Nephron progenitor cell (in vitro differentiated cells): ENCODE measurements at regions not wholly inside any gene's neighbourhood (a gene's known extent, or its start where the extent isn't known, plus 50 kb on each side); places are given as distances from the start of the nearest gene placed in this dataset.
A peak's percentile ranks its signal among the peaks of the same experiment; 100 is the strongest.

Experiments used
- DNase-seq: peaks from one replicate; pipeline ENCODE4 v3.0.0; 2021
- H3K27ac Mint-ChIP-seq: 2 replicates; pipeline ENCODE4 v1.8.0; 2021; ENCODE audit warnings: mild to moderate bottlenecking, moderate library complexity, mixed read lengths
- H3K27me3 Mint-ChIP-seq: 2 replicates; pipeline ENCODE4 v1.8.0; 2021; ENCODE audit warnings: mild to moderate bottlenecking, low read depth, mixed read lengths; ENCODE audit not compliant: poor library complexity
- H3K36me3 Mint-ChIP-seq: 2 replicates; pipeline ENCODE4 v1.8.0; 2021; ENCODE audit warnings: low read depth, mixed read lengths
- H3K4me1 Mint-ChIP-seq: 2 replicates; pipeline ENCODE4 v1.8.0; 2021; ENCODE audit warnings: mixed read lengths
- H3K4me3 Mint-ChIP-seq: 2 replicates; pipeline ENCODE4 v1.8.0; 2021; ENCODE audit warnings: mild to moderate bottlenecking, moderate library complexity, mixed read lengths
- H3K9me3 Mint-ChIP-seq: 2 replicates; pipeline ENCODE4 v1.8.0; 2021; ENCODE audit warnings: mild to moderate bottlenecking, moderate library complexity, mixed read lengths
- CTCF ChIP-seq: fragments of 200-600 bp; sonication (generic); IDR thresholded peaks from 2 replicates; pipeline ENCODE4 v1.5.0; 2021; ENCODE audit warnings: antibody characterized with exemption

GRCh38 chr22:44596396-44597125 is 98.5 kb upstream of the RTL6 start:
- H3K27ac Mint-ChIP-seq, result peak overlapping the region; percentile 97
- no peaks in the 10 kb centered on the region for H3K36me3 Mint-ChIP-seq
- TF ChIP-seq CTCF, result no peak
- DNase-seq, result no peak
- H3K27me3 Mint-ChIP-seq, result peaks cover 19% of the 10 kb centered on the region
- peak overlapping the region; percentile 34 for H3K4me3 Mint-ChIP-seq
- peaks cover 92% of the 10 kb centered on the region for H3K4me1 Mint-ChIP-seq
- no peaks in the 10 kb centered on the region for H3K9me3 Mint-ChIP-seq

- Mint-ChIP-seq H3K4me3 (peak overlapping the region; percentile 66), H3K4me1 (peaks cover 89% of the 10 kb centered on the region), H3K36me3 (no peaks in the 10 kb centered on the region), H3K27me3 (peaks cover 20% of the 10 kb centered on the region), H3K9me3 (no peaks in the 10 kb centered on the region), H3K27ac (peak overlapping the region; percentile 97)
- TF ChIP-seq CTCF, result no peak
- peak; percentile 79 for DNase-seq
Observed at GRCh38 chr22:44595841-44596341, 97.9 kb upstream of the RTL6 start.

GRCh38 chr22:44594951-44595350 is 96.9 kb upstream of the RTL6 start:
- DNase-seq, result peak; percentile 57

GRCh38 chr22:44592824-44593148 is 94.8 kb upstream of the RTL6 start:
- no peak overlapping the region for H3K4me3 Mint-ChIP-seq
- no peak for DNase-seq
- no peak overlapping the region for H3K27ac Mint-ChIP-seq
- H3K4me1 Mint-ChIP-seq, result peaks cover 66% of the 10 kb centered on the region
- H3K36me3 Mint-ChIP-seq, result peaks cover 8% of the 10 kb centered on the region
- peaks cover 20% of the 10 kb centered on the region for H3K27me3 Mint-ChIP-seq
- no peak for TF ChIP-seq CTCF
- peaks cover 16% of the 10 kb centered on the region for H3K9me3 Mint-ChIP-seq

More at GRCh38 chr22:44594951-44595350, 96.9 kb upstream of the RTL6 start:
- peak overlapping the region; percentile 97 for H3K27ac Mint-ChIP-seq
- no peak for TF ChIP-seq CTCF
- H3K27me3 Mint-ChIP-seq, result peaks cover 17% of the 10 kb centered on the region
- H3K4me1 Mint-ChIP-seq, result peaks cover 80% of the 10 kb centered on the region
- peaks cover under 1% of the 10 kb centered on the region for H3K9me3 Mint-ChIP-seq
- peak overlapping the region; percentile 52 for H3K4me3 Mint-ChIP-seq
- no peaks in the 10 kb centered on the region for H3K36me3 Mint-ChIP-seq

GRCh38 chr22:44592126-44592823 is 94.2 kb upstream of the RTL6 start:
- DNase-seq, result no peak
- no peak overlapping the region for H3K27ac Mint-ChIP-seq
- H3K36me3 Mint-ChIP-seq, result peaks cover 11% of the 10 kb centered on the region
- H3K9me3 Mint-ChIP-seq, result peaks cover 20% of the 10 kb centered on the region
- H3K27me3 Mint-ChIP-seq, result peaks cover 25% of the 10 kb centered on the region
- peaks cover 66% of the 10 kb centered on the region for H3K4me1 Mint-ChIP-seq
- peak overlapping the region; percentile 25 for H3K4me3 Mint-ChIP-seq
- no peak for TF ChIP-seq CTCF
